Activated CD8-positive, alpha-beta T cell treated with anti-CD3 and anti-CD28 coated beads, Interleukin-2, amount 10 ng/mL, durations not matched to agents 7 days and 5 days (primary cell): ENCODE measurements at regions not wholly inside any gene's neighbourhood (a gene's known extent, or its start where the extent isn't known, plus 50 kb on each side); places are given as distances from the start of the nearest gene placed in this dataset.

ENCODE experiments used
- ATAC-seq: fragments of 150-1000 bp; cut with Tn5 transposase; one replicate; pipeline ENCODE4 v1.10.0; 2021; ENCODE audit warnings: moderate library complexity
- CTCF ChIA-PET: fragments of 350-600 bp; sonication (Branson Sonifier 250); formaldehyde crosslinking; loops from one replicate; lab custom pipeline; 2021; ENCODE audit warnings: antibody characterized with exemption; lab: Charles Lee
- POLR2A ChIA-PET: fragments of 350-600 bp; sonication (Branson Sonifier 250); formaldehyde crosslinking; loops from one replicate; lab custom pipeline; 2021; ENCODE audit warnings: antibody characterized with exemption; lab: Charles Lee
- DNase-seq: peaks from one replicate; pipeline ENCODE4 v3.0.0-alpha.2; 2020
- H3K27ac Mint-ChIP-seq: one replicate; pipeline ENCODE4 v1.8.0; 2021; ENCODE audit warnings: mild to moderate bottlenecking, mixed read lengths
- H3K27me3 Mint-ChIP-seq: one replicate; pipeline ENCODE4 v1.8.0; 2021; ENCODE audit warnings: low read depth, mixed read lengths
- H3K36me3 Mint-ChIP-seq: one replicate; pipeline ENCODE4 v1.8.0; 2021; ENCODE audit warnings: low read depth, mixed read lengths
- H3K4me1 Mint-ChIP-seq: one replicate; pipeline ENCODE4 v1.8.0; 2021; ENCODE audit warnings: low read depth, mixed read lengths
- H3K4me3 Mint-ChIP-seq: one replicate; pipeline ENCODE4 v1.8.0; 2021; ENCODE audit warnings: mild to moderate bottlenecking, mixed read lengths
- H3K9me3 Mint-ChIP-seq: one replicate; pipeline ENCODE4 v1.8.0; 2022; ENCODE audit warnings: mixed read lengths; ENCODE audit not compliant: insufficient read depth

DNA sequence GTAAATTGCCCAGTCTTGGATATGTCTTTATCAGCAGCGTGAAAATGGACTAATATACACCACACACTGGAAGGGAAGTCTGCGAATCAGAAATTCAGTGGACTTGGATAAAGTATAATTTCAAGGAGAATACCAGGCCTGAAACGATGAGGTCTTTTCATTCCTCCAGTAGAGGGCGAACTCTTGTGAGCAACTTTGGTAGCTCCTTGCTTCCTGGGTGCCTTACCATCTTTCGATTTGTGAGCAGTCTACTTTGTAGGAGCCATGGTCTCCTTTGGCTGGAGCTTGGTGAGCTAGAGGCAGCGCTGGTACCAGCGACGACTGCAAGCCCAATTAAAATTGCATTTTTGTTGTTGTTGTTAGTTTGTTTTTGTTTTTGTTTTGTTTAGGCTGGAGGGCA, 791.9 kb downstream of the FAT4 start:
- H3K27ac Mint-ChIP-seq = no peak overlapping the region
- H3K27me3 Mint-ChIP-seq = no peaks in the 10 kb centered on the region
- H3K36me3 Mint-ChIP-seq = no peaks in the 10 kb centered on the region
- DNase-seq (no peak), ATAC-seq (no peak)
- H3K9me3 Mint-ChIP-seq = peaks cover 4% of the 10 kb centered on the region
- no peaks in the 10 kb centered on the region for H3K4me1 Mint-ChIP-seq
- ChIA-PET POLR2A (no interaction called here), CTCF (no interaction called here)
- H3K4me3 Mint-ChIP-seq = no peak overlapping the region

DNA sequence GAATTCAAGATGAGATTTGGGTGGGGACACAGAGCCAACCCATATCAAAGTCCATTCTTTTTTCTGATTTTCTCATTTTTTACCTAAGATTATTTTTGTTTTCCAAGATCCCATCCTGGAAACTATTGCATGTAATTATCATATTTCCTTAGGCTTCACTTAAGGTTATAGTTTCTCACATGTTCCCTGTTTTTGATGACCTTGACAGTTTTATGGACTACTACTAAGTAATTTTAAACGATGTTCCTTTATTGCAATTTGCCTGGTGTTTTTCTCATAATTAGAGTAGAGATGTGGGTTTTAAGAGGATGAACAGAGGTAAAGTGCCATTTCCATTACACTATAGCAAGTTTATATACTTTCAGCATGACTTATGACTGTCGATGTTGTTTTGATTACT, 795.1 kb downstream of the FAT4 start:
- Mint-ChIP-seq H3K4me1 (no peaks in the 10 kb centered on the region), H3K27me3 (no peaks in the 10 kb centered on the region), H3K36me3 (no peaks in the 10 kb centered on the region), H3K4me3 (no peak overlapping the region), H3K27ac (no peak overlapping the region), H3K9me3 (peaks cover 13% of the 10 kb centered on the region)
- no peak for DNase-seq
- CTCF ChIA-PET = no interaction called here
- POLR2A ChIA-PET = no interaction called here
- no peak for ATAC-seq

DNA sequence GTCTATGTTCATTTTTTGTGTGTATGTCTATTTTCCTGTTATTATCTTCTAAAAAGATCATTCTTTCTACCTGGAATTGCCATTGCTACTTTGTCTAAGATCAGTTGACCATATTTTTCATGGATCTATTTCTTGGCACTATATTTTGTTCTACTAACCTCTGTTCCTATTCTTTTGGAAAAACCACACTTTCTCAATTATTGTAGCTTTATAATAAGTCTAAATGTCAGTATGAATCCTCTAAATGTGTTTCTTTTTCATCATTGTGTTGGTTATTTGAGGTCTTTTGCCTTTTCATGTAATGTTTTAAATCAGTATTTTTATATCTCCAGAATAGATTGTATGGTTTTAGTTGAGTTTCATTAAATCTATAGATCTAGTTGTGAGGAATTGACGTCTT, 798.3 kb downstream of the FAT4 start:
- peaks cover 24% of the 10 kb centered on the region for H3K9me3 Mint-ChIP-seq
- no peaks in the 10 kb centered on the region for H3K36me3 Mint-ChIP-seq
- ChIA-PET CTCF (no interaction called here), POLR2A (no interaction called here)
- no peak for DNase-seq
- no peak for ATAC-seq
- no peaks in the 10 kb centered on the region for H3K27me3 Mint-ChIP-seq
- H3K4me3 Mint-ChIP-seq = no peak overlapping the region
- H3K27ac Mint-ChIP-seq = no peak overlapping the region
- no peaks in the 10 kb centered on the region for H3K4me1 Mint-ChIP-seq

DNA sequence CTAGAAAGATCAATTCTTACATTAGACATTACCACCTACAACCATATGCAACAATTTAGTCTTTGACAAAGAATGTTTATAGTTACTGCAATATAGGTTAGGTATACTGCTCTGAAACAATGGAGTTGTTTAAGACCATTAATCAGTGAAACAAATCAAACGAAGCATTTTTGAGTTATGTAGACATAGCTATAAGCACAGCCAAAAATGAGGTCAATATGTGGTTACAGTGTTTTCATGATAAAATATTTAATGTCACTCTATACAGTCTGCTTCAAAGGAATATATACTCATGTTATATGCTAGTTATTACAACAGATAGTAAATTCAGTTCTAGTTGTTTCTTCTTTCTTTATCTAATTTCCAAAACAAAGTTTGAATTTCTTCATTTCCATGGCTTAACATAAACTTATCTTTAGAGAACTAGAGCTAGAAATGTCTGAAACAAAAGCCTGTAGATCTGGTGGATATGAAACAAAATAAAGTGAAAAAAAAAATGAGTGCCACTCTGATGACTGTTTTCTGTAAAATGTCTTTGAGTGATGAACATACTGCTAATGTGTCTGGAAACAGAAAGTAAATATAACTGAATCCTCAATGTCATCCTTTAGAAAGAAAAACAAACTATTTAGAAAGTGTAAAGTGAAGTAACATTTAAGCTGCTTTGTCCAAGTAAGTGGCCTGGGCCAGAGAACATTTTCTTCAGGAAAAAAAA, 809.0 kb downstream of the FAT4 start:
- ChIA-PET POLR2A (no interaction called here), CTCF (no interaction called here)
- Mint-ChIP-seq H3K4me3 (no peak overlapping the region), H3K27me3 (no peaks in the 10 kb centered on the region), H3K36me3 (no peaks in the 10 kb centered on the region), H3K9me3 (peaks cover 6% of the 10 kb centered on the region), H3K27ac (no peak overlapping the region), H3K4me1 (no peaks in the 10 kb centered on the region)
- no peak for ATAC-seq
- no peak for DNase-seq

GRCh38 chr4:126124818-126125217, 810.1 kb downstream of the FAT4 start:
- CTCF ChIA-PET = no interaction called here

GRCh38 chr4:126130215-126130614, 815.5 kb downstream of the FAT4 start:
- CTCF ChIA-PET = no interaction called here
- Mint-ChIP-seq H3K9me3 (peaks cover 7% of the 10 kb centered on the region), H3K27me3 (no peaks in the 10 kb centered on the region), H3K36me3 (no peaks in the 10 kb centered on the region), H3K4me1 (no peaks in the 10 kb centered on the region), H3K27ac (no peak overlapping the region), H3K4me3 (no peak overlapping the region)
- DNase-seq (no peak), ATAC-seq (no peak)
- POLR2A ChIA-PET = no interaction called here

More at GRCh38 chr4:126124818-126125217, 810.1 kb downstream of the FAT4 start:
- H3K27ac Mint-ChIP-seq = no peak overlapping the region
- ATAC-seq = no peak
- DNase-seq = no peak
- peaks cover 8% of the 10 kb centered on the region for H3K9me3 Mint-ChIP-seq
- no peaks in the 10 kb centered on the region for H3K27me3 Mint-ChIP-seq
- no peaks in the 10 kb centered on the region for H3K4me1 Mint-ChIP-seq
- POLR2A ChIA-PET = no interaction called here
- H3K4me3 Mint-ChIP-seq = no peak overlapping the region
- no peaks in the 10 kb centered on the region for H3K36me3 Mint-ChIP-seq

- ChIA-PET POLR2A (no interaction called here), CTCF (no interaction called here)
- Mint-ChIP-seq H3K36me3 (no peaks in the 10 kb centered on the region), H3K4me1 (no peaks in the 10 kb centered on the region), H3K9me3 (no peaks in the 10 kb centered on the region), H3K27me3 (no peaks in the 10 kb centered on the region), H3K27ac (no peak overlapping the region), H3K4me3 (no peak overlapping the region)
- DNase-seq (no peak), ATAC-seq (no peak)
Measured at GRCh38 chr4:126136922-126137781, 822.4 kb downstream of the FAT4 start.

DNA sequence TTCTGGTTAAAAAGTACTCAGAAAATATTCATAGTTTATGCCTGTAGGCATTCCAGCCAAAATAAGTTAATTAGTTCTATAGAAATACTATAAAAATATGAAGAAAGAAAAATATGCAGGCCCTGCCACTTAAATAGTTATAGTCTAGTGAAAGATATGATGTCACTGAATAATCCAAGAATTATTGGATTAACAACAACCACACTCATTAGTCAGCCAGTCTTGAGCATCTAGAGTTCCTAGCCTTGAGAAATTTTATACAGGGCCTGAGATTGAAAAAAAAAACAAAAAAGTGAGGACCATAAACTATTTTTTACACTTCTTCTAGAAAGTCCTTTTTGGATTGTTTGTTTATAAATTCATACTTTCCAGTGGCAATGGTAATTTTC, 823.0 kb downstream of the FAT4 start:
- H3K27me3 Mint-ChIP-seq = no peaks in the 10 kb centered on the region
- H3K4me3 Mint-ChIP-seq = no peak overlapping the region
- no peak for ATAC-seq
- no peak overlapping the region for H3K27ac Mint-ChIP-seq
- DNase-seq = no peak
- ChIA-PET POLR2A (no interaction called here), CTCF (no interaction called here)
- H3K9me3 Mint-ChIP-seq = no peaks in the 10 kb centered on the region
- no peaks in the 10 kb centered on the region for H3K4me1 Mint-ChIP-seq
- H3K36me3 Mint-ChIP-seq = no peaks in the 10 kb centered on the region

DNA sequence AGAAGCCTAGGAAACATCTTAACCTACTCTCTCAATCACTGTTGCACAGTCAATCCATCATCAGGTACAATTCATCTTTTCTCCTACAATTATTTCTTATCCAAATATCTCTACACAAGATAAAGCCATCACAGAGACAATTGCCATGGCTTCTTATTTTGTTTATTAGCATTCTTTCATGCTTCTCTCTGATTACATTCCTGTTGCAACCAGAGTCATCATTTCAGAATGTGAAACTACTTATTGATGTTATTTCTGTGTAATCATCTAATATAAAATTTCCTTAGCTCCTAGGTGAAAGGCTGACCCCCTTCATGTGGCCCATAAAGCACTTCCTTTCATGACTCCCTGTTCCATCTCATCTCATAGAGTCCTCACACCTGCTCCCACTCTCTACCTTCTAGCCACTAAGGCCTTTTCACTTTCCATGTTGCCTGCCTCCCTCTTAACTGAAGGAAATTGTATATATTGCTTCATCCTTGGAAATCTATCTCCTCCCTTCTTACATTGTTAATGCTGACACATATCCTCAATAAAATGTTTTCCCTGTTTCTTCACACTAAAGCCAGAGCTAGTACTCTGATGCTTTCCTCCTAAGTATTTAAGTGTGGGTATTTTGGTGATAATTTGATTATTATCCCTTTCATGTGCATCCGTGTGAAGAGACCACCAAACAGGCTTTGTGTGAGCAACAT, 829.9 kb downstream of the FAT4 start:
- no peak for DNase-seq
- POLR2A ChIA-PET = no interaction called here
- no peak overlapping the region for H3K27ac Mint-ChIP-seq

DNA sequence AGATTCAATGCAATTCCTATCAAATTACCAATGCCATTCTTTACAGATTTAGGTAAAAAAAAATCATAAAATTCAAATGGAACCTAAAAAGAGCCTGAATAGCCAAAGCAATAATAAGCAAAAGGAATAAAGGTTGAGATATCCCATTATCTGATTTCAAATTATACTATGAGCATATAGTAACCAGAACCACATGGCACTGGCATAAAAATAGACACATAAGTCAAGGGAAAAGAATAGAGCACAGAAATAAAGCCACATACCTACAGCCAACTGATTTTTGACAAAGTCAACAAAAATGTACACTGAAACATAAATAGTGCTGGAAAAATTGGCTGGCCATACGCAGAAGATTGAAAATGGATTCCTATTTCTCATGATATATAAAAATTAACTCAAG, 853.7 kb downstream of the FAT4 start:
- no peak overlapping the region for H3K27ac Mint-ChIP-seq
- peaks cover 9% of the 10 kb centered on the region for H3K9me3 Mint-ChIP-seq
- POLR2A ChIA-PET = no interaction called here
- no peaks in the 10 kb centered on the region for H3K4me1 Mint-ChIP-seq
- no peak overlapping the region for H3K4me3 Mint-ChIP-seq
- DNase-seq = no peak
- H3K36me3 Mint-ChIP-seq = no peaks in the 10 kb centered on the region
- CTCF ChIA-PET = no interaction called here
- no peak for ATAC-seq
- H3K27me3 Mint-ChIP-seq = no peaks in the 10 kb centered on the region

More for the DNA sequence above, 829.9 kb downstream of the FAT4 start:
- CTCF ChIA-PET = no interaction called here
- Mint-ChIP-seq H3K36me3 (no peaks in the 10 kb centered on the region), H3K4me3 (no peak overlapping the region), H3K27me3 (no peaks in the 10 kb centered on the region), H3K4me1 (no peaks in the 10 kb centered on the region), H3K9me3 (peaks cover 9% of the 10 kb centered on the region)
- ATAC-seq = no peak

- ATAC-seq = no peak
- Mint-ChIP-seq H3K36me3 (no peaks in the 10 kb centered on the region), H3K4me1 (no peaks in the 10 kb centered on the region), H3K27ac (no peak overlapping the region), H3K4me3 (no peak overlapping the region), H3K27me3 (no peaks in the 10 kb centered on the region), H3K9me3 (peaks cover 2% of the 10 kb centered on the region)
- no peak for DNase-seq
- CTCF ChIA-PET = no interaction called here
- POLR2A ChIA-PET = no interaction called here
Measured at GRCh38 chr4:126172126-126172525, 857.4 kb downstream of the FAT4 start.

DNA sequence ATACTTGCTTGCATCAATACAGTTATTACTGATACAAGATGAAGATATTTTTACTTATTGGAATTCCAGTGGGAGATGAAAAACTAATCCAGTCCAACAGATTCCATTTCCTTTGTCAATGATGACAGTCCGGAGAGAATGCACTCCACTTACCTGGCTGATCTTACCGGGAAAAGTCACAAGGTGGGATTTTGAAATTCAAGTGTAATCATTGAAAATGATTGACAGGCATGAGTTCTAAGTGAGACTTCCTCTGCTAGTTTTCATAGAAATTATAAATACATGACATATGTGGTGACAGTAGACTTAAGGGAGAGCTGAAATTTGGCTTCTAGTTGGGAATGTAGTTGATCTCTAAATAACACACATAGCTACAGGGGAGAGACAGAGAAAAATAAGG, 859.9 kb downstream of the FAT4 start:
- Mint-ChIP-seq H3K27me3 (no peaks in the 10 kb centered on the region), H3K36me3 (no peaks in the 10 kb centered on the region), H3K27ac (no peak overlapping the region), H3K4me3 (no peak overlapping the region), H3K9me3 (no peaks in the 10 kb centered on the region), H3K4me1 (no peaks in the 10 kb centered on the region)
- DNase-seq = no peak
- ATAC-seq = no peak
- ChIA-PET POLR2A (no interaction called here), CTCF (no interaction called here)
